GM18867 (cell line): ENCODE measurements at regions not wholly inside any gene's neighbourhood (a gene's known extent, or its start where the extent isn't known, plus 50 kb on each side); places are given as distances from the start of the nearest gene placed in this dataset.

ENCODE experiments used
- ATAC-seq: cut with Tn5 transposase; IDR thresholded peaks from one replicate; pipeline ENCODE4 v1.9.1; 2021; ENCODE audit warnings: mild to moderate bottlenecking, moderate library complexity; ENCODE audit not compliant: unreplicated experiment

- ATAC-seq, result no peak
Measured at GRCh38 chr6:165806126-165806810, 143.2 kb upstream of the PDE10A start.

- ATAC-seq, result no peak
Measured at GRCh38 chr6:165805636-165806035, 142.6 kb upstream of the PDE10A start.

GRCh38 chr6:165805067-165805555 is 142.1 kb upstream of the PDE10A start:
- no peak for ATAC-seq

- no peak for ATAC-seq
Measured at GRCh38 chr6:165804331-165805066, 141.5 kb upstream of the PDE10A start.

GRCh38 chr6:165800337-165800736 is 137.3 kb upstream of the PDE10A start:
- ATAC-seq, result no peak

- ATAC-seq, result no peak
Measured at GRCh38 chr6:165799391-165800153, 136.5 kb upstream of the PDE10A start.

GRCh38 chr6:165798991-165799390 is 135.9 kb upstream of the PDE10A start:
- ATAC-seq, result no peak

- ATAC-seq, result no peak
Measured at GRCh38 chr6:165794179-165794601, 131.1 kb upstream of the PDE10A start.

DNA sequence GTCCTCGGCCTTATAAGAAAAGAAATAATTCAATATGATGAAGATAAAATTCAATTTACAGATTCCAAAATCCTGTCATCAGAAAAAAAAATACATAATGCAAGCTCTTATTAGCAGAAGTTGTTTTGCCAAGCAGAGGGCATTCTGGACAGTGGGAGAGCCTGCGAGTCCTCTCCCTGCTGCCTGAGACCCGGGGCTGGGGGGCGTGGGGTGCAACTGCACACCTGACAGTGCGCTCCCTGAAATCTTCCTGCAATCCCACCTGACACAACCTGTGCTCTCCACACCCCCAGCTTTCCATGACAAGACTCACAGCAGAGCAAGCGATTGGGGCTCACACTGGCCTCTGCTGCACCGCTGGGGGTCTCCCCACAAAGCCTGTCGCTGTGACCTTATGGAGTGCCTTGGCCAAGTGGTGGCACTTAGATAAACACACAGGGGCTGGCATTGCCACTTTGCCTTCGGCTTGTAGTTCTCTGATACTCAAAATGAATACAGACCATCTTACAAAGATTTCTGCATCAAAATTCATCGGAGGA is 130.3 kb upstream of the PDE10A start:
- no peak for ATAC-seq

DNA sequence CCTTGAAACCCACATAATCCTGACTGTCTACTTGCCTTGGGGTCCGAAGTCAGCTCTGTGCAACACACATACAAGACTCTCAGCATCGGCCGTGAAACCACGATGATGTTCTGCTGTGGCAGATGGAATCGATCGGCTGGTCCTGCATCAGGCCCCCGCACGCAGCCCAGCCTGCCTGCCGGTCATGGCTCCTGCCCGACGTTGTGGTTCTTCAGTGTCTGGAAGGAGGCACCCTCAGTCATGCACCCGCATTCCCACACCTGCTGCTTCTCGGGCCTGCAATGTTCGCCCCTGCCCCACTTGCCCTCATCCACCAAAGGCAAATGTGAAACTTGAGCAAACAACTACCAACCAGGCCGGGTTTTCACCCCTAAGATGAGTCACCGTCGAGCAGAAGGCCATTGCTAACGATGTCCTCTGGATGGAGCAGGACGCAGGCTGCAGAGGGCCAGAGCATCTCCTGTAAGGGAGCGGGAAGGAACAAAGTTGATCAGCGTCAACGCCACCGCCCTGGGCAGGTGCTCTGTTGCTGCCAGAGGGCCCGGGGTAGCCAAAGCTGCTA is 128.9 kb upstream of the PDE10A start:
- no peak for ATAC-seq

DNA sequence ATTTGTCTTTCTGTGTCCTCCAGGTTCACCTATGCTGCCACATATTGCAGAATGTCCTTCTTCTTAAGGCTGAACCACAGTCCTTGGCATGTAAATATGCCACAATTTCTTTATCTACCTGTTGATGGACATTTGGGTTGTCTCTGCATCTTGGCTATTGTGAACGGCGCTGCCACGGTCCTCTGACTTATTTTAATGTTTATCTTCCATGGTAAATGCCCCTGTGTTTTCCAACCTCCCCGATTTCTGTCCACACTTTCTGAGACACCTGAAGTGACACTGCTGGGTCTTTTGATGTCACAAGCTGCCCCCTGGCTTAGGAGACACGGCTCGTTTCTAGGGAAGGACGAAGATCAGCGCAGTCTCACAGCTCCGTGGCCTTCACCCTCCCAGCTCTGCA is 128.3 kb upstream of the PDE10A start:
- ATAC-seq, result no peak

GRCh38 chr6:165782812-165783211 is 119.8 kb upstream of the PDE10A start:
- ATAC-seq, result no peak

DNA sequence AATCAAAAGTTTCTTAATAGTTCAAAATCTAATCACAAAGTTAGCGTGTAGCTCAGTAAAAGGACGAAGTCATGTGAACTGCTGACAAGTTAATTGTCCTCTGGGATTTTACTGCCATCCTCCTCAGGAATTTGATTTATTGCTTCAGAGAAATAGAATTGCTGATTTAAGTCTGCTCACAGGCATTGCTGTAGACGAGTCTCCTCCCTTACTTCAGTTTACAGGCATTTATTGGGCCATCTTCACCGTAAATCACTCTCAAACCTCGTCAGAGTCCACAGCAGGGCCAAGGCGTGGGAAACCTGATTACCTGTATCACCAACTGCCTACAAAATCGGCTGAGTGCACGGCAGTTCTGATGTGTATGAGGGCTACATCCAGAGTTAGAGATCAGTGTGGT is 119.1 kb upstream of the PDE10A start:
- no peak for ATAC-seq

GRCh38 chr6:165777680-165778079 is 114.6 kb upstream of the PDE10A start:
- no peak for ATAC-seq

DNA sequence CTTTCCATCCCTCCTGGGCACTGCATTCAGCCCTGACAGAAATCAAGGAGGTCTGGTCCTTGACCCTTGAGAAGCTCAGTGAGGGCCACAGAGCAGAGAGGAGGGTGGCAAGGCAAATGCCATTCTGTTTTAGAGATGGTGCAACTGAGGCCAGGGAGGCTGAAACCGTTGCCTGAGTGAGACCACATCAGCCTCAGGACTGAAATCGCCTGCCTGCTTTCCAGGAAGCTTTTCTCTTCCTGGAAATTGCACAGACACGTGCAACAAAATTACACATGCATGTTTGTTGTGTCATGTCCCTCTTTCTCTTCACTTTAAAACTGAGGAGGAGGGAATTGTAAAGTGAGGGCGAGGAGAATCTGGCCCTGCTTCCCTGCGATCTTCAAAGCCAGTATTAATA is 113.7 kb upstream of the PDE10A start:
- no peak for ATAC-seq

GRCh38 chr6:165775721-165776120 is 112.7 kb upstream of the PDE10A start:
- ATAC-seq, result no peak

GRCh38 chr6:165774903-165775601 is 112.0 kb upstream of the PDE10A start:
- ATAC-seq, result no peak

DNA sequence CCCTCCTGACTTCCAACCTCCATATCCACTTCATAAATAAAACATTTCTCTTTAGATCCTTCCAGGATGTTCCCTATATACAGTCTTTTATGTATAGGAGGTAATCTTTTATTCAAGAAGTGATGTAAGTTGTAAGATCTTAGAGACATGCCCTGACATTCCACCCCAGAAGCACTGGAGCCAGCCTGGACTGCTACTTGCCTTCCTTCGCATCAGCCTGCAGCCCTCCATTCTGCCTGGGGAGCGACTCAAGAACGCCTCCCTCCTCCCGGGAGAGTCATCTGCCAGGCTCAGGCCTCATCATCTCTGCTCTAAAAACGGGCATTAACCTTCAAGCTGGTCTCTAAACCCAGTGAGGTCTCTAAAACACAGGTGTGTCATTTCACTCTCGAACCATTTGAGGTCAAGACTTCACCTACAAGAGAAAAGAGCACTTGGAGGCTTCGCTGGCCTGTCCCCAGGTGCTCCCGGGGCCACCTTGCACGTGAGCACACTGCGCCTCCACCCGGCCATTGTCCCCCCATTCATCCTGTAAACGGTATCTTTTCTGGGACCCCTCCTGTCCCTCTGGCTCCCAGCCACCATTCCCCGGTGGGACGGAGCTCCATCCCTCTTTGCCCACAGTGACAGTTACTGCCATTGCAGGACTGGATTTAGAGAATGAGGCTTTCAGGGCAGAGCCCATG is 107.5 kb upstream of the PDE10A start:
- ATAC-seq, result no peak

DNA sequence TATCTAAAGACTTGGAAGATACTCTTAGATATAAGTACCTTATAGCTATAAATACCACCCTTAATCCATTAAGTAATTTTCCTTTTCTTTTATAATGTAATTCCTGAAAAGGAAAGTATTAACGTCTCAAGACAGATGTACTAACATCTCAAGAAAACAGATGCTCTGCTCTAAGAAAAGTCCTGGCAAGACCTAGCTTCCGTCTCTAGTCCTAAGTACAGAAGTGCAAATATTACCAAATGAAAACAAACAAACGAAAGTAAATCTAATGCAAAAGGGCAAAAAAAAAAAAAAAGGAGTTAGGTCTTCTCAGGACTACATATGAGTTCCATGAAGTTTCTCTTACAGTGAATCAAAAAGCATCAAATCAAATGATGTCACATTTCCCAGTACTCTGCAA is 106.8 kb upstream of the PDE10A start:
- no peak for ATAC-seq

- peak; percentile 61 for ATAC-seq
Measured at GRCh38 chr6:165769401-165769800, 106.4 kb upstream of the PDE10A start.
